Natural killer cell treated with Interleukin-12 subunit alpha and Interleukin-12 subunit beta and Interleukin-15 and Interleukin-18, amount 100 ng/mL, for 72 hours (primary cell): ENCODE measurements at regions not wholly inside any gene's neighbourhood (a gene's known extent, or its start where the extent isn't known, plus 50 kb on each side); places are given as distances from the start of the nearest gene placed in this dataset.
"Not testable (repeated sequence)": the region's sequence is repeated elsewhere in the genome, so short reads cannot be mapped to it uniquely, and the experiment has no call there.

Experiments
- ATAC-seq, 2 donors: fragments of 150-1000 bp; cut with Tn5 transposase in 1 of 2; sonication (Bioruptor Pico), chemical (Tn5 transposase) in 1 of 2; 2 replicates each; pipeline ENCODE4 v1.10.0; 2021
- DNase-seq: peaks from one replicate; pipeline ENCODE4 v3.0.0; 2022; ENCODE audit warnings: low spot score
- H3K27ac Mint-ChIP-seq, 2 donors: 1 replicate in 1 of 2; 2 replicates in 1 of 2; pipeline ENCODE4 v1.8.0; 2022; ENCODE audit warnings: mixed read lengths in 2 of 2, mild to moderate bottlenecking in 1 of 2, moderate library complexity in 1 of 2
- H3K27me3 Mint-ChIP-seq, 2 donors: 1 replicate in 1 of 2; 2 replicates in 1 of 2; pipeline ENCODE4 v1.8.0; 2022; ENCODE audit warnings: mixed read lengths in 2 of 2
- H3K36me3 Mint-ChIP-seq: one replicate; pipeline ENCODE4 v1.8.0; 2022; ENCODE audit warnings: mixed read lengths
- H3K4me1 Mint-ChIP-seq, 2 donors: 1 replicate in 1 of 2; 2 replicates in 1 of 2; pipeline ENCODE4 v1.8.0; 2022; ENCODE audit warnings: low read depth in 2 of 2, mixed read lengths in 2 of 2, mild to moderate bottlenecking in 1 of 2
- H3K4me3 Mint-ChIP-seq: one replicate; pipeline ENCODE4 v1.8.0; 2022; ENCODE audit warnings: mixed read lengths
- H3K9me3 Mint-ChIP-seq: 2 replicates; pipeline ENCODE4 v1.8.0; 2022; ENCODE audit warnings: mixed read lengths

DNA sequence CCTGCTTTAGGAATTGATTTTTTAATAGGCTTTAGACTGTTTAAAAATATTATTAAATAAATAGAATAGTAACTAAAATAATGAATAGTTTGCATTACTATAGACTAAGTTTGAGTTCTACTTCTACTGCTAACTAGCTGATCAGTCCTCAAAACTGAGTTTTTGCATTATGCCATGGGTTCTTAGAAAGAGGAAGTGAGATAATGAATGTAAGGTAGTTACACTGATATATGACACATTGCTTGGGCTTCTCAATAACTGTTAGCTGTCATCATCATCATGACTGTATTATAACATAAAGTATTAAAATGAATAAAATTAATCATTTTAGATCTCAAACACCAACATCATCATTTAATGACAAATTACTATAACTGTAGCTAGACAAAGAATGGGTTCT, 949.7 kb downstream of the TRHDE start:
- no peaks in the 10 kb centered on the region for H3K27me3 Mint-ChIP-seq
- H3K4me1 Mint-ChIP-seq, result no peaks in the 10 kb centered on the region
- ATAC-seq, result no peak
- H3K4me3 Mint-ChIP-seq, result no peak overlapping the region
- no peak for DNase-seq
- H3K27ac Mint-ChIP-seq, result no peak overlapping the region
- H3K9me3 Mint-ChIP-seq, result no peaks in the 10 kb centered on the region
- no peaks in the 10 kb centered on the region for H3K36me3 Mint-ChIP-seq

DNA sequence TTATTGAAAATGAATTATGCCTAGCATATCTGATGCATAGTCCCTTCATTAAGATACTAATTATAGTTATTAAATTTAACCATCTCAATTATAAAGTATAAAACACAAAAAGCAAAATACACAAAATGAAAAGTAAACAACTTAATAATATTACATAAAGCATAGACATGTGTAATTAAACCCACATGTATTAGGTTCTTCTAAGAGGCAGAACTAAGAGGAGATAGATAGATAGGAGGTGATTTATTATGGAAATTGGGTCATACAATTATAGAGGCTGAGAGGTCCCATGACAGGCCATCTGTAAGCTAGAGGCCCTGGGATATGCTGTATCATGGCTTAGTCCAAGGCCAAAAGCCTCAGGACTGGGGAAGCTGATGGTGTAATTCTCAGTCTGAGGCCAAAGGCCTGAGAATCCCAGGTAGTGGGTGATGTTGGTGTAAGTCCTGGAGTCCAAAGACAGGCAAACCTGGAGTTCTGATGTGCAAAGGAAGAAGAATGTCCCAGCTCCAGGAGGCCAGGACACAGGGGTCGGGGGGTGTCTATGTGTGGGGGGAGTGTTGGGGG, 953.3 kb downstream of the TRHDE start:
- no peaks in the 10 kb centered on the region for H3K4me1 Mint-ChIP-seq
- ATAC-seq (no peak), DNase-seq (no peak)
- no peaks in the 10 kb centered on the region for H3K36me3 Mint-ChIP-seq
- no peak overlapping the region for H3K27ac Mint-ChIP-seq
- no peaks in the 10 kb centered on the region for H3K27me3 Mint-ChIP-seq
- H3K4me3 Mint-ChIP-seq, result no peak overlapping the region
- peaks cover 6% of the 10 kb centered on the region for H3K9me3 Mint-ChIP-seq

GRCh38 chr12:73225941-73226340, 953.8 kb downstream of the TRHDE start:
- H3K27me3 Mint-ChIP-seq, result no peaks in the 10 kb centered on the region
- no peak for ATAC-seq

DNA sequence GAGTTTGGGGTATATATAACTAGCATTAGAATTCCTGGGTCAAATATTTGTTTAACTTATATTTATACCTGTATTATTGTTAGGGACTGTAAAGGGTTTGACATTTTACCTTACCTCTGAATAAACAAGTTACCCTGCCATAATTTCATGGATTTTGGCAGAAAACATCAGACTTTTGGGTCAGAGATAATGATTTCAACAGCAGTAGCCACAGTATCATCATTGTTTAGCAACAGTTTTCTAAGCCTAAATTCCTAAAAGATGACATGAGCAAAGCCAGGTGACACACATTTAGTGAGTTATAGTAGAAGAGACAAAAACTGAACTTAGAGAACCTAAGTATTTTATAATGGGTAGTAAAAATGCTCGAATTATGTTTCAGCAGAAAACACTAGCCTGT, 954.4 kb downstream of the TRHDE start:
- DNase-seq (no peak), ATAC-seq (no peak)
- Mint-ChIP-seq H3K4me1 (no peaks in the 10 kb centered on the region), H3K27me3 (no peaks in the 10 kb centered on the region), H3K4me3 (no peak overlapping the region), H3K36me3 (no peaks in the 10 kb centered on the region), H3K27ac (no peak overlapping the region), H3K9me3 (peaks cover 6% of the 10 kb centered on the region)

More at GRCh38 chr12:73225941-73226340, 953.8 kb downstream of the TRHDE start:
- Mint-ChIP-seq H3K9me3 (peaks cover 6% of the 10 kb centered on the region), H3K4me1 (no peaks in the 10 kb centered on the region), H3K36me3 (no peaks in the 10 kb centered on the region), H3K27ac (no peak overlapping the region), H3K4me3 (no peak overlapping the region)
- DNase-seq, result no peak

DNA sequence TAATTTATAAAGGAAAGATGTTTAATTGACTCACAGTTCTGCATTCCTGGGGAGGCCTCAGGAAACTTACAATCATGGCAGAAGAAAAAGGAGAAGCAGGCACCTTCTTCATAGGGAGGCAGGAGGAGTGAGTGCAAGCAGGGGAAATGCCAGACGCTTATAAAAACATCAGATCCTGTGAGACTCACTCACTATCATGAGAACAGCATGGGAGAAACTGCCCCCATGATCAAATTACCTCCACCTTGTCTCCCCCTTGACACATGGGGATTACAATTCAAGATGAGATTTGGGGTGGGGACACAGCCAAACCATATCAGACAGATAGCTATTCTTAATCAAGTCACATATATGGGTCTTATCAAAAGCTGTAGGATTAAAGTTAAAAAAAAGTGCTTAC, 956.7 kb downstream of the TRHDE start:
- H3K27ac Mint-ChIP-seq, H3K36me3 Mint-ChIP-seq, DNase-seq, H3K4me3 Mint-ChIP-seq, ATAC-seq, H3K27me3 Mint-ChIP-seq, H3K4me1 Mint-ChIP-seq: not testable (repeated sequence)
- peaks cover 12% of the 10 kb centered on the region for H3K9me3 Mint-ChIP-seq

- no peaks in the 10 kb centered on the region for H3K27me3 Mint-ChIP-seq
- H3K27ac Mint-ChIP-seq, result no peak overlapping the region
- no peak overlapping the region for H3K4me3 Mint-ChIP-seq
- H3K4me1 Mint-ChIP-seq, result no peaks in the 10 kb centered on the region
- H3K9me3 Mint-ChIP-seq, result peaks cover 22% of the 10 kb centered on the region
- DNase-seq (no peak), ATAC-seq (no peak)
- peaks cover 7% of the 10 kb centered on the region for H3K36me3 Mint-ChIP-seq
Measured at GRCh38 chr12:73235387-73235786, 963.2 kb downstream of the TRHDE start.

DNA sequence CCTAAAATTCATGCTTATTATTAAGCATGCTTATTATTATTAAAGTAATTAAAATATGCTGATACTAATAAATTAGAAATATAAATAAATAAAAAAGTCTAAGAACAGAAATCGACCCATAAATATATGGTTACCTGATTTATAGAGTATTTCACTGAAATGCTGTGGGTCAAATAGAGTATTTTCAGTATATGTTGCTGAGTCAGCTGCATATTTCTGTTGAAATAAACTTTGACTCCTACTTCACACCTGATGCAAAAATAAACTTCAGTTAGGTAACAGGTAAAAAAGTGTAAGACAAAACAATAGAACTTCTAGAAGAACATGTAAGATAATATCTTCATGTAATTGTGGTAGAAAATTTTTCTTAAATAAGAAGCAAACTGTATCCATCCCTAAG, 967.9 kb downstream of the TRHDE start:
- H3K4me3 Mint-ChIP-seq, result no peak overlapping the region
- no peaks in the 10 kb centered on the region for H3K4me1 Mint-ChIP-seq
- DNase-seq (no peak), ATAC-seq (no peak)
- peaks cover 23% of the 10 kb centered on the region for H3K9me3 Mint-ChIP-seq
- H3K27ac Mint-ChIP-seq, result no peak overlapping the region
- H3K27me3 Mint-ChIP-seq, result no peaks in the 10 kb centered on the region
- no peaks in the 10 kb centered on the region for H3K36me3 Mint-ChIP-seq

DNA sequence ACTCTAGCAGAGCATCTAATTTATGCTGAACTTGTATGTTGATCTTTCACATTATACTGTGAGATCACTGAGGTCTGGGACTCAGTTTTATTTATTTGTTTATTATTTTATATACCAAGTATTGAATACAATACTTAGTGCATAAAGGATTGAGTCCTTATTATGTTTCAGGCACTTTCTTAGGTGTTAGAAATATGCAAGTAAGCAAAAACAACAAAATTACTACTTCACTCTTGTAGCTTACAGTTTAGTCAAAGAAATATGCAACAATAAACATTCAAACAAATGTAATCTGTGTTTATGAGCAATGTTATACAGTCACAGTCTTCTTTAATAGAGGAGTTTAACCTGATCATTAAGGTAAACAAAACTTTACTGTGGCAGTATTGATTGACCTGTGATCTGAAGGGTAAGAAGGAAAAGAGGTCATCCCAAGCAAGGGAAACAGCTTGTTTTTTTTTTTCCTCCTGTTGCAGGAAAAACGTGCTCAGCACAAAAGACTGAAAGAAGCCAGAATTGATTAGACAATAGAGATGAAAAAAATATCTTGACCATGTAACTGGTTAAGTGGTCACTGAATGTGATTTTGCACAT, 990.7 kb downstream of the TRHDE start:
- Mint-ChIP-seq H3K4me3 (no peak overlapping the region), H3K36me3 (no peaks in the 10 kb centered on the region), H3K27me3 (no peaks in the 10 kb centered on the region), H3K9me3 (peaks cover 10% of the 10 kb centered on the region), H3K4me1 (no peaks in the 10 kb centered on the region), H3K27ac (no peak overlapping the region)
- ATAC-seq (no peak), DNase-seq (no peak)

DNA sequence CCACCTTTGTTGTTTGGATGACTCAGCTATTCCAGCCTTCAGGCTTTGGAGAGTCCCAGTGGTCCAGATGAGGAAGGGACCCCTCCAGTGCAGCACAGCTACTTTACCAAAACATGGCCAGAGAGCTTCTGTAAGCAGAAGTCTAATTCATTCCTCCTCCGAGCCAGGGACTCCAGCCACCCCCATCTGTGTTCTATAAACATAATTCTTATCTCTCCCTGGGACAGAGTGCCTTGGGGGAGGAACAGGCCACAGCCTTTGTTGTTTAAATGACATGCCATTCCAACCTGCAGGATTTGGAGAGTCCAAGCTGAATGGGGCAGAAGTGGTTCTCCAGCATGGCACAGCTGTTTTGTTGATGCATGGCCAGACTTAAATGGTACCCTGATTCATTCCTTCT, 994.0 kb downstream of the TRHDE start:
- Mint-ChIP-seq H3K27me3 (no peaks in the 10 kb centered on the region), H3K9me3 (peaks cover 22% of the 10 kb centered on the region), H3K36me3 (peaks cover 4% of the 10 kb centered on the region), H3K4me3 (no peak overlapping the region), H3K4me1 (no peaks in the 10 kb centered on the region), H3K27ac (no peak overlapping the region)
- ATAC-seq (no peak), DNase-seq (no peak)

- Mint-ChIP-seq H3K4me3 (no peak overlapping the region), H3K4me1 (no peaks in the 10 kb centered on the region)
Measured at GRCh38 chr12:73274976-73275375, 1002.8 kb downstream of the TRHDE start.

DNA sequence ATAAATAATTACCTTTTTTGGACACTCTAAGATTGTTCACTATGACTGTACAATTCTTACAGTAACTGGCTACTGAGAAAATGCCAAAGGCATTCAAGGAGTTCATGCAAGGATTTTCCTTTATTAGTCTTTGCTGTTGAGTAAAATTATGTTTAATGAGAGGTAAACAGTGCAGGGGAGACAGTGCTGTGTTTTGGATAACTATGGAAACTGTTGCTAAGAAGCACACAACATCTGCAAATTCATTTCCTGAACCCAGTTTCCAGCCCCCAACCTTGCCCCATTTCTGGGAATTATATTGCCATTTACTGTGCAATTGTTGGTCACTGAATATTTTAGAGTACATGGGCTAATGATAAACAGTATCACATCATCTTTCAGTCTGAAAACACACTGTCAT, 1005.8 kb downstream of the TRHDE start:
- Mint-ChIP-seq H3K27ac (no peak overlapping the region), H3K27me3 (no peaks in the 10 kb centered on the region), H3K9me3 (peaks cover 18% of the 10 kb centered on the region), H3K4me3 (no peak overlapping the region), H3K4me1 (no peaks in the 10 kb centered on the region), H3K36me3 (no peaks in the 10 kb centered on the region)
- ATAC-seq (no peak), DNase-seq (no peak)

More at GRCh38 chr12:73274976-73275375, 1002.8 kb downstream of the TRHDE start:
- Mint-ChIP-seq H3K27ac (no peak overlapping the region), H3K27me3 (no peaks in the 10 kb centered on the region), H3K9me3 (peaks cover 21% of the 10 kb centered on the region), H3K36me3 (no peaks in the 10 kb centered on the region)
- ATAC-seq (no peak), DNase-seq (no peak)

DNA sequence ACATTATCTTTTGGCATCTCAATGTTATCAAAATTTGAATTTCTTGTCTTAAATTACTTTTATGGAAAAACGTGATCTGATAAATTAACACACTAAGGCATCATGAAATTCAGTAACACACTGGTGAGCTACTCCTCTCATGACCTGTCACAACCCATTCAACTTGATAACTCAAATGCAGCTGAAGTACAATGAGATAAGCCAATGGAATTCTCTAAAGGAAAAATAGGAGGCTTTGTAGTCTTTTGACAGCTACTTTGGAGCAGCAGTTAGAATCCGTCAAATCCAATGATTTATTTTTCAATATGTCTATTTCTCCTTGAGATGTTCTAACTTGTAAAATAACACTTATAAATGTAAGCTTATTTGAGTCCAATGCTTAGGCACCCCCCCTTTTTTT, 1029.4 kb downstream of the TRHDE start:
- H3K9me3 Mint-ChIP-seq, result peaks cover 15% of the 10 kb centered on the region
- H3K36me3 Mint-ChIP-seq, result no peaks in the 10 kb centered on the region
- DNase-seq, result no peak
- H3K4me1 Mint-ChIP-seq, result no peaks in the 10 kb centered on the region
- H3K4me3 Mint-ChIP-seq, result no peak overlapping the region
- no peaks in the 10 kb centered on the region for H3K27me3 Mint-ChIP-seq
- H3K27ac Mint-ChIP-seq, result no peak overlapping the region
- ATAC-seq, result no peak

DNA sequence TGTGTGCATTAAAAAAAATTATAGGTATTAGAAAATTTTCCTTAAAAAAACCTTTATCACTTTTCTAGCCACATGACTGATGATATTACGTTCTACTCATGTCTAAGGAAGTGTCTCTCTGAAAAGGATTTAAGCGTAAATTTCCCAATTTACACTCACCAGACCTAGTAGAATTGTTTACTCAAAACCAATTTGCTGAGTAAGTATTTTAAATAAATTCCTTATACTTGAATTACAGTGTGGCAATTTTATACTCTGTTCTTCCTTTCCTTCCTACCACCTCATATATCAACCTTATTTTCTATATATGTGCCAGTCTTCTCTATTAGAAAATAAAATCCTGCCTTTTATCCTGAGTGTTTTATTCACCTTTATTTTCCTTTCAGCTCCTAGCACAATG, 1035.1 kb downstream of the TRHDE start:
- no peak overlapping the region for H3K27ac Mint-ChIP-seq
- ATAC-seq, result no peak
- H3K9me3 Mint-ChIP-seq, result peaks cover 17% of the 10 kb centered on the region
- DNase-seq, result no peak
- peaks cover 4% of the 10 kb centered on the region for H3K36me3 Mint-ChIP-seq
- H3K27me3 Mint-ChIP-seq, result no peaks in the 10 kb centered on the region
- H3K4me3 Mint-ChIP-seq, result no peak overlapping the region
- no peaks in the 10 kb centered on the region for H3K4me1 Mint-ChIP-seq

DNA sequence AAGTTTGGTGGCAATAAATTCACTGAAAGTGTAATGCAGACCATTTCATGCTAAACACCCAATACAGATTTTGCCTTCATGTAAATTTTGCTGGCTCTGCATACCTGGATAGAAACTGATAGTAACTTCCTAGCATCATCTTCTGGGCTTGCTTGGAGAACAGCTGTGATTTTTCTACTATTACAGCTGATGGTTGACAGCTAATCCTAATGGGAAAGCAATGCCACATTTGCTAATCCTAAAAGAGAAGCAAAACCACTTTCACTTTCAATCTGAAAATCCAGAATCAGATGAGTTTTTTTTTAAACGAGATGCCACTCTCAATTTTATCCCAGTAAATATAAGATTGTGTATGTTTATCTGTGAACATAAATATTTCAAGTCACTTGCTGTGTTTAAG, 1035.9 kb downstream of the TRHDE start:
- ATAC-seq (no peak), DNase-seq (no peak)
- H3K36me3 Mint-ChIP-seq, result peaks cover 7% of the 10 kb centered on the region
- H3K4me1 Mint-ChIP-seq, result no peaks in the 10 kb centered on the region
- H3K27me3 Mint-ChIP-seq, result no peaks in the 10 kb centered on the region
- peaks cover 18% of the 10 kb centered on the region for H3K9me3 Mint-ChIP-seq
- no peak overlapping the region for H3K27ac Mint-ChIP-seq
- H3K4me3 Mint-ChIP-seq, result no peak overlapping the region

DNA sequence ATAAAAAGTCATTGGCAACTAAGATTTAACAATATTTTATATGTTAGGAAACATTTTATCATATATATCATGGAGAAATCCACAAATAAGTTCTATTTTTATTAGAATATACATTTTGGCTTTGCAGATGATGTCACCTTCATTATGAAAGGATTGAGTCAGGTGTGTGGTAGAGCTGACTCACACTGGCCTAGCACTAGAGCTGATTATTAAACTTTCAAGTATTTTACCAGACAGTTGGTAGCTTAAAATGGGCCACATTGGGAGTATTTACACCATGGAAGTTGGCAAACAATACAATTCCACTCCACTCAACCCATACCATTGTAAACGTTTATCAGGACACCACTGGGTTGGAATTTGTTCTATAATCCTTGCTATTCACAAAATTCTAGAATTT, 1036.6 kb downstream of the TRHDE start:
- Mint-ChIP-seq H3K4me1 (no peaks in the 10 kb centered on the region), H3K27me3 (no peaks in the 10 kb centered on the region), H3K36me3 (peaks cover 7% of the 10 kb centered on the region), H3K27ac (no peak overlapping the region), H3K4me3 (no peak overlapping the region), H3K9me3 (peaks cover 24% of the 10 kb centered on the region)
- ATAC-seq (no peak), DNase-seq (no peak)
